HepG2 (cell line): ENCODE measurements at regions not wholly inside any gene's neighbourhood (a gene's known extent, or its start where the extent isn't known, plus 50 kb on each side); places are given as distances from the start of the nearest gene placed in this dataset.

Experiments
- CREB1 ChIP-seq, 2 experiments: fragments of 450-650 bp in 1 of 2; IDR thresholded peaks; 2 replicates each; pipeline ENCODE4 v1.6.1; 2016 to 2017; ENCODE audit warnings: control low read depth in 1 of 2, mild to moderate bottlenecking in 1 of 2, missing compliant biosample characterization in 1 of 2, missing genetic modification characterization in 1 of 2
- CTCF ChIP-seq: sonication (generic); formaldehyde crosslinking; IDR thresholded peaks from 2 replicates; pipeline ENCODE4 v1.5.0; 2020; ENCODE audit warnings: mild to moderate bottlenecking, missing genetic modification reagents, moderate library complexity
- FLYWCH1 ChIP-seq: sonication (generic); formaldehyde crosslinking; IDR thresholded peaks from 2 replicates; pipeline ENCODE4 v1.8.1; 2023; ENCODE audit warnings: mild to moderate bottlenecking, missing genetic modification reagents
- PRDM10 ChIP-seq: sonication (generic); formaldehyde crosslinking; IDR thresholded peaks from 2 replicates; pipeline ENCODE4 v1.4.0; 2020; ENCODE audit warnings: low read depth, missing genetic modification reagents
- SRSF1 ChIP-seq: fragments of 200-400 bp; formaldehyde crosslinking; optimal IDR thresholded peaks from 2 replicates; pipeline ENCODE3; 2017; ENCODE audit warnings: mild to moderate bottlenecking, low read depth, low read length, moderate library complexity
- ZBTB38 ChIP-seq: sonication (generic); formaldehyde crosslinking; IDR thresholded peaks from 2 replicates; pipeline ENCODE4 v1.5.1; 2020; ENCODE audit warnings: mild to moderate bottlenecking, missing genetic modification reagents
- ZNF629 ChIP-seq: sonication (generic); formaldehyde crosslinking; conservative IDR thresholded peaks from 2 replicates; pipeline ENCODE4 v1.5.0; 2020; ENCODE audit warnings: missing genetic modification reagents
- ZNF761 ChIP-seq: sonication (generic); formaldehyde crosslinking; conservative IDR thresholded peaks from 2 replicates; pipeline ENCODE4 v1.4.0; 2020; ENCODE audit warnings: mild to moderate bottlenecking, missing genetic modification reagents
- ZSCAN29 ChIP-seq: sonication (generic); formaldehyde crosslinking; conservative IDR thresholded peaks from 2 replicates; pipeline ENCODE4 v1.4.0; 2020; ENCODE audit warnings: mild to moderate bottlenecking, missing genetic modification reagents

GRCh38 chr10:9625304-9625703 lies 1392.4 kb upstream of the CELF2 start:
- TF ChIP-seq PRDM10 (CRISPR knock-in tag) (no peak), ZSCAN29 (CRISPR knock-in tag) (no peak), ZNF629 (CRISPR knock-in tag) (no peak), ZBTB38 (CRISPR knock-in tag) (no peak), CTCF (CRISPR knock-in tag) (no peak), CREB1 (IDR thresholded peaks at IDR 0.05) (no peak), CREB1 (CRISPR knock-in tag; IDR thresholded peaks at IDR 0.05) (no peak), SRSF1 (no peak), ZNF761 (CRISPR knock-in tag) (no peak), FLYWCH1 (no peak)
